ENCODE measurements at regions not wholly inside any gene's neighbourhood (a gene's known extent, or its start where the extent isn't known, plus 50 kb on each side); places are given as distances from the start of the nearest gene placed in this dataset.
"Not testable (repeated sequence)": the region's sequence is repeated elsewhere in the genome, so short reads cannot be mapped to it uniquely, and the experiment has no call there.

GRCh38 chr14:66293533-66294105 lies 192.6 kb upstream of the CCDC196 start:
- Mint-ChIP-seq H3K27ac (no peak overlapping the region), H3K9me3 (peaks cover under 1% of the 10 kb centered on the region), H3K4me1 (no peaks in the 10 kb centered on the region), H3K27me3 (peaks cover 2% of the 10 kb centered on the region), H3K36me3 (ENCODE audit: low read depth) (no peaks in the 10 kb centered on the region), H3K4me3 (no peak overlapping the region)
- CTCF ChIA-PET: no interaction called here
- no peak for DNase-seq
- POLR2A ChIA-PET: no interaction called here

- no peak overlapping the region for H3K27ac Mint-ChIP-seq
- DNase-seq: no peak
- no peaks in the 10 kb centered on the region for H3K36me3 Mint-ChIP-seq (ENCODE audit: low read depth)
- H3K27me3 Mint-ChIP-seq: peaks cover 2% of the 10 kb centered on the region
- no peaks in the 10 kb centered on the region for H3K4me1 Mint-ChIP-seq
- peaks cover 2% of the 10 kb centered on the region for H3K9me3 Mint-ChIP-seq
- H3K4me3 Mint-ChIP-seq: no peak overlapping the region
- ChIA-PET CTCF (no interaction called here), POLR2A (no interaction called here)
Measured at GRCh38 chr14:66295386-66295785, 190.8 kb upstream of the CCDC196 start.

DNA sequence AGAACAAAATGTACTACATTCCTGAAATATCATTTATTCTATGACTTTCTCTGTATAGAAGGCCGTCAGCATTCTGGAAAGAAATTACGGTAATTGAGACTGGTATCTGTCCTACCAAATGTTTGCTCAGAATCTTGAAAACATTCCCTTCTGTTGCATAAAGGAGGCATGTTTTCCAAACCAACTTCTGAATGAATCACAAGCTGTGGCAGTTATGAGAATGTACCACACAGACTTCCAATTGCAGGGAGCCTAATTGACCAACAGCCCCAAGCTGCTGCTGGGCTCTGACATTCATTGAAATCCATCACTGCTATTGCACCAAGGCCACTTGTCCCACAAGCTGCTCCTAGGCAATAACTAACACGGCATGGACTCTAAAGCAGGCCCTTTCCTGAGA lies 185.3 kb upstream of the CCDC196 start:
- DNase-seq: no peak
- ChIA-PET POLR2A (no interaction called here), CTCF (no interaction called here)
- Mint-ChIP-seq H3K4me1 (no peaks in the 10 kb centered on the region), H3K9me3 (peaks cover 11% of the 10 kb centered on the region), H3K27ac (no peak overlapping the region), H3K36me3 (ENCODE audit: low read depth) (no peaks in the 10 kb centered on the region), H3K27me3 (peaks cover 2% of the 10 kb centered on the region), H3K4me3 (no peak overlapping the region)

DNA sequence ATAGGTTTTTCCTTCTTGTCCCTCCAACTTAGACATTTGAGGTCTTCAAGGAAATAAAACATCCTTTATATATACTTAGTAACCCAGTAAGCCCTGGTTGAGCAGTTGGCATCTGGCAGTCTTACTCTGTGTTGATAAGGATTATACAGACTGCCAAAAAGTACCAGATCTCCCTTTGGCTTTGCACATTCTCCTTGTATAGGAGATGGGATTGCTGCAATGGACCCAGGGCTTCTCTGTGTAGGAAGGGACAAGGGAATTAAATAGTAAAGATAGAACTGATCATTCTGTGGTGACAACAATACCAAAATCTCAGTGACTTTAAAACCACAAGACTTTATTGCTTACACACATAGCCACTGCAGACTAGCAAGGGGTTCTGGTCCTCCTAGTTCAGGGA lies 180.1 kb upstream of the CCDC196 start:
- Mint-ChIP-seq H3K4me3 (no peak overlapping the region), H3K27me3 (no peaks in the 10 kb centered on the region), H3K9me3 (peaks cover 13% of the 10 kb centered on the region), H3K36me3 (ENCODE audit: low read depth) (no peaks in the 10 kb centered on the region), H3K27ac (no peak overlapping the region), H3K4me1 (no peaks in the 10 kb centered on the region)
- CTCF ChIA-PET: no interaction called here
- POLR2A ChIA-PET: no interaction called here
- DNase-seq: no peak

DNA sequence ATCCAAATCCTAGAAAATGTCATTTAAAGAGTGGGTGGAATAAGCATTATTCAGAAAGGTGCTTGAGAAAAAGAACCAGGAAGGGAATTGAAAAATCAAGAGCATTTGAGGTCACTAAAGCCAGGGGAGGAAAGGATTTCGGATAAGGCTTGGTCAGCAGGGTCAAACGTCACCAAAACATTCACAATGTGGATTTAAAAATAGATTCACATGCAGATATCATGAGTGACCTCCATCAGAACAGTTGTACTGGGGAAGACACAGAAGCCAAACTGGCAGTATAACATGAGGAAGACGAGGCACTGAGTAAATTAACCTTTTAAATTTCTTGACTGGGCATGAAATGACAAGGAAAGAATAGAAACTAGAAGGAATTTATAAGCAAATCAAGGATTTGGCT lies 175.1 kb upstream of the CCDC196 start:
- no peak for DNase-seq
- Mint-ChIP-seq H3K27ac (no peak overlapping the region), H3K27me3 (no peaks in the 10 kb centered on the region), H3K36me3 (ENCODE audit: low read depth) (no peaks in the 10 kb centered on the region), H3K9me3 (peaks cover 4% of the 10 kb centered on the region), H3K4me1 (no peaks in the 10 kb centered on the region), H3K4me3 (no peak overlapping the region)
- ChIA-PET POLR2A (no interaction called here), CTCF (no interaction called here)

- CTCF ChIA-PET: no interaction called here
- POLR2A ChIA-PET: no interaction called here
- Mint-ChIP-seq H3K36me3 (ENCODE audit: low read depth) (no peaks in the 10 kb centered on the region), H3K4me1 (no peaks in the 10 kb centered on the region), H3K4me3 (no peak overlapping the region), H3K27ac (no peak overlapping the region), H3K27me3 (no peaks in the 10 kb centered on the region), H3K9me3 (peaks cover 4% of the 10 kb centered on the region)
- DNase-seq: no peak
Measured at GRCh38 chr14:66311990-66312389, 174.2 kb upstream of the CCDC196 start.

DNA sequence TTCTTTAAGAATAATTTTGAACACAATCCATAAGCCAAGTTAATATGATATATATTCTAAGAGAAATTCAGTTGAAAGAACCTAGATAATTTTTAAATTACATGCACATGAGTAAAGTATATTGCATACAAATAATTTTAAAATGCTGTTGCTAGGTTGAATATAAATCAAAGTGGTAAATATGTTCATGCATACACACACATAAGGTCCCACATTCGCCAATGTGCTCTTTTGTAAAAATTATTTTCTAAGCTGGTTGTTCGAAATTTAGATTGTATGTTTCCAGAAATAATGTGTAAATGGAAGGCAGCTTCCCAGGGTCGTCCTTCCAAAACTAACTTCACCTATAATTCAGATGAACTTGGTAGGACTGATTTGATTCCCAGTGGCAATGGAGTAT lies 173.7 kb upstream of the CCDC196 start:
- Mint-ChIP-seq H3K4me3 (no peak overlapping the region), H3K27me3 (no peaks in the 10 kb centered on the region), H3K9me3 (peaks cover 8% of the 10 kb centered on the region), H3K4me1 (no peaks in the 10 kb centered on the region), H3K27ac (no peak overlapping the region), H3K36me3 (ENCODE audit: low read depth) (no peaks in the 10 kb centered on the region)
- DNase-seq: no peak
- POLR2A ChIA-PET: no interaction called here
- CTCF ChIA-PET: no interaction called here

DNA sequence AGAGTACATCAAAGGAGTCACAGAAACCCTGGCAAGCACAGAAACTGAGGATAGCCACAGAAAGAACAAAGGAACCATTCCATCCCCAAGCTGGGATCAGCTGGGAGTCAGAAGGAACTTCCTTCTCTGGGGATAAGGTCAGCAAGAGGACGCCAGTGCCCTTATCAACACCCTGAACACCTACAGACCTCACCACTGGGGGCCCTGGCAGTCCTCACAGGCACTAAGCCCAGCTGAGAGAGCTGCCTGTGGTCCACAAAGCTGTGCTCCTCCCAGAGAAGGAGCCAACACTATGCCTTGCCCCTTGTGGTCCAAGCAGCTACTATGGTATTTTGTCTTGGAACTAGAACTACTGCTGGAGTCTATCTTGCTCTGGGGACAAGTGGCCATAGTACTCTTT lies 171.1 kb upstream of the CCDC196 start:
- no peak for DNase-seq
- Mint-ChIP-seq H3K27me3 (no peaks in the 10 kb centered on the region), H3K36me3 (ENCODE audit: low read depth) (no peaks in the 10 kb centered on the region), H3K4me1 (no peaks in the 10 kb centered on the region), H3K4me3 (no peak overlapping the region), H3K9me3 (peaks cover 4% of the 10 kb centered on the region), H3K27ac (no peak overlapping the region)
- ChIA-PET POLR2A (no interaction called here), CTCF (no interaction called here)

GRCh38 chr14:66315548-66315947 lies 170.6 kb upstream of the CCDC196 start:
- H3K27me3 Mint-ChIP-seq: no peaks in the 10 kb centered on the region
- no peak overlapping the region for H3K4me3 Mint-ChIP-seq
- ChIA-PET POLR2A (no interaction called here), CTCF (no interaction called here)
- H3K9me3 Mint-ChIP-seq: peaks cover 4% of the 10 kb centered on the region
- H3K36me3 Mint-ChIP-seq (ENCODE audit: low read depth): no peaks in the 10 kb centered on the region
- no peak overlapping the region for H3K27ac Mint-ChIP-seq
- DNase-seq: no peak
- no peaks in the 10 kb centered on the region for H3K4me1 Mint-ChIP-seq

- Mint-ChIP-seq H3K9me3 (no peaks in the 10 kb centered on the region), H3K27me3 (no peaks in the 10 kb centered on the region), H3K27ac (no peak overlapping the region), H3K36me3 (ENCODE audit: low read depth) (no peaks in the 10 kb centered on the region), H3K4me3 (no peak overlapping the region), H3K4me1 (no peaks in the 10 kb centered on the region)
- ChIA-PET CTCF (no interaction called here), POLR2A (no interaction called here)
- DNase-seq: no peak
Measured at GRCh38 chr14:66322564-66322963, 163.6 kb upstream of the CCDC196 start.

DNA sequence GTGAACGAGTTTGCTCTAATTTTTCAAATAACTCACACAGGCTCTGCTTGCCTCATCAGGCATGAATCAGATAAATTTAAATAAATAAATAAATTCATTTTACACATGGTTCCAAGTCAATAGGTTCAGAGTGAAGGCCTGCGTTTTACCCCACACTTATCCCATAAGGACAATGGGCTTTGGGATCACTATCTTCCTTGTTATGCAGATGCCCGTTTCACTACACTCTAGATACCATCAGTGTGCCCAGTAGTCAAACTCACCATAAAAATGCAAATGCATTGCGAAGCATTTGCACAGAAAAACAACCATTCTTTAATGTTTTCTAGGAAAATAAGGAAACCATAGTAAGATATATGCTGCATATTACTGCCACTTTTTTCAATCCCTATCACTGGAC lies 155.9 kb upstream of the CCDC196 start:
- Mint-ChIP-seq H3K36me3 (ENCODE audit: low read depth) (no peaks in the 10 kb centered on the region), H3K27me3 (peaks cover 3% of the 10 kb centered on the region), H3K9me3 (peaks cover under 1% of the 10 kb centered on the region), H3K4me1 (no peaks in the 10 kb centered on the region), H3K4me3 (no peak overlapping the region), H3K27ac (no peak overlapping the region)
- DNase-seq: no peak
- ChIA-PET CTCF (no interaction called here), POLR2A (no interaction called here)

DNA sequence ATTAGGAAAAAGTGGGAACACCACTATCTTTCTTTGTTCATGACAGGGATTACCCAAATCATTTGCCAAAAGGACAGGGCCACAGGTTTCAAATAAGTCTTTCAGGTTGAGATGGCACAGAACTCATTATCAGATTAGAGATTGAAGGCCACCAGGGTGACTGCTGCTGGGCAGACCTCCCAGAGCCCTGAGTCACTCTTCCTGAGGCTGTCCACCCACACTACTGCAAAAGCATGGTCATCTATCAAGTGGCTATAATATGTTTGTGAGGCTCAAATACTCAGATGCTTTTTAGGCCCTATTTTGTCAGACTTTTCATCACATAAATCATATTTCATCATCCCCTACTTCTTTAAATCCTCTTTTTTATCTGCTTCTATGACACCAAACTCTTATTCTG lies 155.3 kb upstream of the CCDC196 start:
- no peak for DNase-seq
- H3K9me3 Mint-ChIP-seq: peaks cover 5% of the 10 kb centered on the region
- H3K27me3 Mint-ChIP-seq: peaks cover 4% of the 10 kb centered on the region
- ChIA-PET POLR2A (no interaction called here), CTCF (no interaction called here)
- no peaks in the 10 kb centered on the region for H3K36me3 Mint-ChIP-seq (ENCODE audit: low read depth)
- H3K27ac Mint-ChIP-seq: no peak overlapping the region
- H3K4me3 Mint-ChIP-seq: no peak overlapping the region
- no peaks in the 10 kb centered on the region for H3K4me1 Mint-ChIP-seq

- CTCF ChIA-PET; H3K27me3 Mint-ChIP-seq; H3K36me3 Mint-ChIP-seq (ENCODE audit: low read depth); DNase-seq; H3K27ac Mint-ChIP-seq; H3K4me1 Mint-ChIP-seq; H3K9me3 Mint-ChIP-seq; H3K4me3 Mint-ChIP-seq; POLR2A ChIA-PET: not testable (repeated sequence)
Measured at GRCh38 chr14:66333293-66333692, 152.9 kb upstream of the CCDC196 start.

- no peaks in the 10 kb centered on the region for H3K9me3 Mint-ChIP-seq
Measured at GRCh38 chr14:66341239-66341638, 144.9 kb upstream of the CCDC196 start.

GRCh38 chr14:66345986-66346385 lies 140.2 kb upstream of the CCDC196 start:
- POLR2A ChIA-PET: no interaction called here
- H3K4me1 Mint-ChIP-seq: no peaks in the 10 kb centered on the region
- no peak overlapping the region for H3K27ac Mint-ChIP-seq
- H3K4me3 Mint-ChIP-seq: no peak overlapping the region
- no peaks in the 10 kb centered on the region for H3K9me3 Mint-ChIP-seq
- DNase-seq: no peak
- CTCF ChIA-PET: no interaction called here
- no peaks in the 10 kb centered on the region for H3K36me3 Mint-ChIP-seq (ENCODE audit: low read depth)
- no peaks in the 10 kb centered on the region for H3K27me3 Mint-ChIP-seq

More at GRCh38 chr14:66341239-66341638, 144.9 kb upstream of the CCDC196 start:
- no peaks in the 10 kb centered on the region for H3K27me3 Mint-ChIP-seq
- no peak overlapping the region for H3K4me3 Mint-ChIP-seq
- DNase-seq: no peak
- ChIA-PET CTCF (no interaction called here), POLR2A (no interaction called here)
- no peaks in the 10 kb centered on the region for H3K4me1 Mint-ChIP-seq
- H3K27ac Mint-ChIP-seq: no peak overlapping the region
- H3K36me3 Mint-ChIP-seq (ENCODE audit: low read depth): no peaks in the 10 kb centered on the region

Measured in activated CD4-positive, alpha-beta memory T cell treated with anti-CD3 and anti-CD28 coated beads, Interleukin-2, amount 10 ng/mL, durations not matched to agents 7 days and 5 days (primary cell).